ENCODE measurements at regions not wholly inside any gene's neighbourhood (a gene's known extent, or its start where the extent isn't known, plus 50 kb on each side); places are given as distances from the start of the nearest gene placed in this dataset.

DNA sequence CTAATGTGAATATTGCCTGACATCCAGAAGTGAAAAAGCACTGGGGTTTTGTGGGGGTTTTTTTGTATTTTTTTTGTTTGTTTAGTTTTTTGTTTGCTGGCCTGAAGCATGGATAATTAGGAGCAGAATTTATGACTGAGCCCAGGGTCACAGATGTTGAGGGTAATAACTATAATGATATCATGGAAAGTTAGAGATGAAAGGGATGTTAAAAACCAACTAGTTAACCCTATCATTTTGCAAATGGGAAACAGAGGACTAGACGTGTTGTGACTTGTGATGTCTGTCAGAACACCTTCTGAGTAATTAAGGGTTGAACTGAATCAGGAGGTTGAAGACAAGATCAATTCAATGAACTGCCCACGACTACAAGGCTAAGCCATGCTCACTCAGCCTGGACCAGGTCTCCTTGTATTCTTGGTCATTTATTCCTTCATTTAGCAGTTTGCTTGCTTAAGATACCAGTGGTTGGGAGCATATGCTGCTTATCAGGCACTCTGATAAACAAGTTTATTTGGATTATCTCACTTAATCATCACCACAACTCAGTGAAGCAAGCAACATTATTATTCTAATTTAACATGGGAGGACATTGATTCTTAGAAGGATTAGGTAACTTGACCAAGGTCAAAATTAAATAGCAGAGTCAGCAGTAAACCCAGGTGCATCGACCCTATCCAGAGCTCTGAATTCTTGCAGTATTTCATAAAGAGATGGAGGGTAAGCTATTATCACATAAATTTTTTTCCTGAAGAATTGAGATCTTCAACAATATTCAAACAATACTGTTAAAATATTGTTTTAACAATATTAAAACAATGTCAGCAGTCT lies 75.7 kb upstream of the PIK3R1 start:
- no peak overlapping the region for H3K4me3 ChIP-seq
- no peaks in the 10 kb centered on the region for H3K9me3 ChIP-seq
- H3K36me3 ChIP-seq = no peaks in the 10 kb centered on the region
- H3K27me3 ChIP-seq (replicated peaks; ENCODE audit: insufficient read depth) = no peaks in the 10 kb centered on the region
- no peak overlapping the region for H3K27ac ChIP-seq
- peaks cover 16 to 30% of the 10 kb centered on the region in 2 donors for H3K4me1 ChIP-seq (ENCODE audit: control insufficient read depth in 1 of 2, low read depth in 2 of 2)
- TF ChIP-seq, protein P1, sequence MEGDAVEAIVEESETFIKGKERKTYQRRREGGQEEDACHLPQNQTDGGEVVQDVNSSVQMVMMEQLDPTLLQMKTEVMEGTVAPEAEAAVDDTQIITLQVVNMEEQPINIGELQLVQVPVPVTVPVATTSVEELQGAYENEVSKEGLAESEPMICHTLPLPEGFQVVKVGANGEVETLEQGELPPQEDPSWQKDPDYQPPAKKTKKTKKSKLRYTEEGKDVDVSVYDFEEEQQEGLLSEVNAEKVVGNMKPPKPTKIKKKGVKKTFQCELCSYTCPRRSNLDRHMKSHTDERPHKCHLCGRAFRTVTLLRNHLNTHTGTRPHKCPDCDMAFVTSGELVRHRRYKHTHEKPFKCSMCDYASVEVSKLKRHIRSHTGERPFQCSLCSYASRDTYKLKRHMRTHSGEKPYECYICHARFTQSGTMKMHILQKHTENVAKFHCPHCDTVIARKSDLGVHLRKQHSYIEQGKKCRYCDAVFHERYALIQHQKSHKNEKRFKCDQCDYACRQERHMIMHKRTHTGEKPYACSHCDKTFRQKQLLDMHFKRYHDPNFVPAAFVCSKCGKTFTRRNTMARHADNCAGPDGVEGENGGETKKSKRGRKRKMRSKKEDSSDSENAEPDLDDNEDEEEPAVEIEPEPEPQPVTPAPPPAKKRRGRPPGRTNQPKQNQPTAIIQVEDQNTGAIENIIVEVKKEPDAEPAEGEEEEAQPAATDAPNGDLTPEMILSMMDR (IDR thresholded peaks at IDR 0.05) = no peak
- DNase-seq (ENCODE audit: low spot score) (no peak), ATAC-seq (ENCODE audit: insufficient number of reproducible peaks, low FRiP score, low read depth) (no peak)

DNA sequence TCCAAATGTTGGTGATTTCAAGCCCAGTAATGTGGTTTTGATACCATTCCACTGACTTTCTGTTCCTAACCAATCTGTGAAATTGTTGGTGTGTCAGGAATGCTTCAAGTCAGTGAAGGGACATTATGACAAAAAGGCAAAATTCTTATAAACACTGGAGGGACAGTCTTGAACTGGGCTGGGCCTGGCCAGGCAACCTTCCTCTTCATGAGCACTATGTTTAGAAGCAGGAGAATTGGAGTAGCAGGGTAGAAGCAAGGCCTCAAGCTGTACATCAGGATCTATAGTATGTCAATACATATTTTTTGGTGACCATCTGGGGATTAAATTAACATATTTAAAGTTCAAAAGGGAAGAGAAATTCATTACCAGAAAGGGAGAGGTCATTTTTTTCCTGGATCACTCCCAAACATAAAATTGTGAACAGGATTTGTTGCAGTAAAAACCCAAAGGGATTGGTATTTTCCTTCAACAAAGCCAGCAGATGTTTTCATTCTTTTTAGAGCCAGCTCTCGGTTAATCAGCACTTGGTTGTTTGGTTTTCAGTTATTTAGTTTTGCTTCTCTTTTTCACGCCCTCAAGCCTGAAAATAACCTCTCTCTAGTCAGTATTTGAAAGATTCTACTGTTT lies 77.9 kb upstream of the PIK3R1 start:
- DNase-seq (ENCODE audit: low spot score) (no peak), ATAC-seq (ENCODE audit: insufficient number of reproducible peaks, low FRiP score, low read depth) (no peak)
- no peaks in the 10 kb centered on the region for H3K27me3 ChIP-seq (replicated peaks; ENCODE audit: insufficient read depth)
- H3K4me1 ChIP-seq (ENCODE audit: control insufficient read depth in 1 of 2, low read depth in 2 of 2) = peaks cover 16 to 30% of the 10 kb centered on the region in 2 donors
- no peaks in the 10 kb centered on the region for H3K9me3 ChIP-seq
- peak overlapping the region; percentile 29 to 47 for H3K27ac ChIP-seq
- TF ChIP-seq, protein P1 (IDR thresholded peaks at IDR 0.05) = no peak
- H3K36me3 ChIP-seq = no peaks in the 10 kb centered on the region
- no peak overlapping the region for H3K4me3 ChIP-seq

DNA sequence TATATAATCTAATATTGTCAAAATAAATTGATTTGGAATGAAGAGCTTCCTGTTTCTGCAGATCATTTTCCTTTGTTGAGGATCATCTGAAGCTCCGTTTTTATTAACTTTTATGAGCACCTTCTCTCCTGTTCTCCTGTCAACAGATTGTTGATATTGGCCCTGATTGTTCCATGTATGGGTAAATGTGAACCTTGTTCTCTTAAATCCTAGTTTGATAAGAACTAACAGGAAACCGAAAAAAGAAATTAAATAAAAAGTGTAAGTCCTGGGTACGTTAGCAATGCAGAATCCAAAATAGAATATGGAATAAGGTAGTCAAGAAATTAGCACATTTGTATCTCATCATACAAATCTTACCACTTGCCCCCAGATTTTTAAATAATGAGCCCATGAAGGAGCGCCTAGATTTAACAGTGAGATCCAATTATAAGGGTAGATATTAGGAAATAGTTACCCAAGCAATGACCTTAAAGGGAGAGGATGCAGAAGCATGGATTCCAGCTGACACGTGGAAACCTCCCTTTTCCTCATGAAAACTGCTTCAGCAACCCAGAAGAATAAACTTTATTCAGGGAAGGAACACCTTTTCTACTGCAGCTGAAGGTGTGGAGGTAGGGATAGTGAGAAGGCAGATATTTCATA lies 80.8 kb upstream of the PIK3R1 start:
- Histone ChIP-seq H3K4me1 (ENCODE audit: control insufficient read depth in 1 of 2, low read depth in 2 of 2) (peaks cover 8 to 19% of the 10 kb centered on the region in 2 donors), H3K9me3 (no peaks in the 10 kb centered on the region), H3K27me3 (replicated peaks; ENCODE audit: insufficient read depth) (no peaks in the 10 kb centered on the region), H3K4me3 (no peak overlapping the region), H3K36me3 (no peaks in the 10 kb centered on the region), H3K27ac (no peak overlapping the region)
- TF ChIP-seq, protein P1 (IDR thresholded peaks at IDR 0.05) = no peak
- ATAC-seq (ENCODE audit: insufficient number of reproducible peaks, low FRiP score, low read depth) (no peak), DNase-seq (ENCODE audit: low spot score) (no peak)

DNA sequence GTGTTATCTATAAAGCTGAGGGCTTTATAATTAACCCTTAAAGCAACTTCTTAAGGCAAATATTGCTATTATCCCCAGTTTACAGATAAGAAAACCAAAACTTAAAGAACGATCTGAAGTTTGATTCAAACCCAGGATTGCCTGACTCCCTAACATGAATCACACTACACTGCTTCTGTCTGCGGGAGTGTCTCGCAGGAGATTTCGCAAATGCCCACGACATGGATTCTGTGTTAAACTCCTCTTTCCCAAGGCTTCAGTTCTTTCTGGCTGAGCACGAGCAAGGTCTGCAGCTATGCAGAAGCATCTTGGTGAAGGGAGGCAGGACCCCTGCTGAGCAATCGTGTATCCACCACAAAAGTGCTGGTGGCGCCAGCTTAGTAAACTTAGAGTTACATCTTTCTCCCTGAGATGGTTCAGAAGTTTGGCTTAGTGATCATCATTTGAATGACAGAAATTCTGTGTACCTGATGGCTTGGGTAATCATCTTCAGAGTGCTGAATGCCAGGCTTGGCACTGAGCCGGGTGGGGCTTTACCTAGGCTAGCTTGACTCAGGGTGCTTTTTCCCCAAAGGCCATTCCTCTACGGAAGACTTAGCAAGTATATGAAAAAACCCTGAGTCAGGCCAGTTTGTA lies 81.4 kb upstream of the PIK3R1 start:
- no peak overlapping the region for H3K27ac ChIP-seq
- H3K4me1 ChIP-seq (ENCODE audit: control insufficient read depth in 1 of 2, low read depth in 2 of 2) = peaks cover 8 to 19% of the 10 kb centered on the region in 2 donors
- ATAC-seq (ENCODE audit: insufficient number of reproducible peaks, low FRiP score, low read depth) (no peak), DNase-seq (ENCODE audit: low spot score) (no peak)
- no peaks in the 10 kb centered on the region for H3K9me3 ChIP-seq
- no peaks in the 10 kb centered on the region for H3K36me3 ChIP-seq
- H3K4me3 ChIP-seq = no peak overlapping the region
- no peaks in the 10 kb centered on the region for H3K27me3 ChIP-seq (replicated peaks; ENCODE audit: insufficient read depth)
- TF ChIP-seq, protein P1 (IDR thresholded peaks at IDR 0.05) = no peak

DNA sequence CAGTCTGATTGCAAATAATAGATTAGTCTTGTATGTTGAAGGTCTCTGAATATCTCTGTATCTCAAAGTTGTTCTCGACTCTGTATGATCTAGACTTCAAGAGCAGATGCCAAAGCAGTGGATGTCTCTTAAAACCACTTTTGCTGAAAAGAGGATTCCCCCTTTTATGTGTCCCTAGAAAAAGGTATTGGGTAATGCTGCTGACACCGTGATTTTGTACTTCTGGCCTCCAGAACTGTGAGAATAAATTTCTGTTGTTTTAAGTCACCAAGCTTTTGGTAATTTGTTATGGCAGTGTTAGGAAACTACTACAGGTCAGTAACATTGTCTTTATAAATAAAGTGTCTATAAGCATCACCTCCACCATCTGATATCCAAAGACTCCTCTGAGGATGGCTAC lies 85.3 kb upstream of the PIK3R1 start:
- Histone ChIP-seq H3K4me3 (no peak overlapping the region), H3K27ac (no peak overlapping the region), H3K27me3 (replicated peaks; ENCODE audit: insufficient read depth) (no peaks in the 10 kb centered on the region), H3K4me1 (ENCODE audit: control insufficient read depth in 1 of 2, low read depth in 2 of 2) (peaks cover 4 to 9% of the 10 kb centered on the region in 2 donors), H3K36me3 (no peaks in the 10 kb centered on the region), H3K9me3 (no peaks in the 10 kb centered on the region)
- no peak for DNase-seq (ENCODE audit: low spot score)
- no peak for ATAC-seq (ENCODE audit: insufficient number of reproducible peaks, low FRiP score, low read depth)
- TF ChIP-seq, protein P1 (IDR thresholded peaks at IDR 0.05) = no peak
